ENCODE measurements at regions not wholly inside any gene's neighbourhood (a gene's known extent, or its start where the extent isn't known, plus 50 kb on each side); places are given as distances from the start of the nearest gene placed in this dataset.

DNA sequence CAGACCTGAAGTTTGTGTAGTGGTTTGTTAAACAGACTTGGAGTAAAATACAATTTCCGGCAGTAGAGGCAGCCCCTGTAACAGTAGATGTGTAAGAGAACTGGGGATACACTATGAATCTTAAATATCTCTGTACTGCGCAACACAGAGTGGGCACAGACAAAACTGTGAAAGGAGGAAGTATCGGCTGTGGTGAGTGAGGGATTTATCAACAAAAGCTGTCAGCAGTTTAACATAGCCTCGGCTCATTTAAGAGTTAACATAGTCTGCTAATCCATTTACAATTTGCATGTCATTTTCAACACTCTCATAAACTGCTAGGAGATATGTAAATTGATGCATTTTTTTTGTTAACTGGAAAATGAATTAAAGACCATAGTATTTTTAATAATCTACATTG lies 225.2 kb downstream of the ZWINT start:
- ATAC-seq (ENCODE audit: insufficient read depth, low read depth): no peak
- H3K27ac ChIP-seq (ENCODE audit: low read length): no peak overlapping the region
- no peaks in the 10 kb centered on the region for H3K27me3 ChIP-seq (ENCODE audit: insufficient read depth, low read length, poor library complexity)
- TF ChIP-seq, protein P1, sequence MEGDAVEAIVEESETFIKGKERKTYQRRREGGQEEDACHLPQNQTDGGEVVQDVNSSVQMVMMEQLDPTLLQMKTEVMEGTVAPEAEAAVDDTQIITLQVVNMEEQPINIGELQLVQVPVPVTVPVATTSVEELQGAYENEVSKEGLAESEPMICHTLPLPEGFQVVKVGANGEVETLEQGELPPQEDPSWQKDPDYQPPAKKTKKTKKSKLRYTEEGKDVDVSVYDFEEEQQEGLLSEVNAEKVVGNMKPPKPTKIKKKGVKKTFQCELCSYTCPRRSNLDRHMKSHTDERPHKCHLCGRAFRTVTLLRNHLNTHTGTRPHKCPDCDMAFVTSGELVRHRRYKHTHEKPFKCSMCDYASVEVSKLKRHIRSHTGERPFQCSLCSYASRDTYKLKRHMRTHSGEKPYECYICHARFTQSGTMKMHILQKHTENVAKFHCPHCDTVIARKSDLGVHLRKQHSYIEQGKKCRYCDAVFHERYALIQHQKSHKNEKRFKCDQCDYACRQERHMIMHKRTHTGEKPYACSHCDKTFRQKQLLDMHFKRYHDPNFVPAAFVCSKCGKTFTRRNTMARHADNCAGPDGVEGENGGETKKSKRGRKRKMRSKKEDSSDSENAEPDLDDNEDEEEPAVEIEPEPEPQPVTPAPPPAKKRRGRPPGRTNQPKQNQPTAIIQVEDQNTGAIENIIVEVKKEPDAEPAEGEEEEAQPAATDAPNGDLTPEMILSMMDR (IDR thresholded peaks at IDR 0.05; ENCODE audit: borderline replicate concordance, extremely low read depth, low read length, poor library complexity, severe bottlenecking): no peak
- TF ChIP-seq EZH2 (IDR thresholded peaks at IDR 0.05; ENCODE audit: borderline replicate concordance, low read depth, low read length, severe bottlenecking): no peak
- H3K4me3 ChIP-seq (ENCODE audit: low read depth in 1 of 2, low read length in 2 of 2): no peak overlapping the region
- DNase-seq: no peak
- no peak overlapping the region for H3K4me2 ChIP-seq (ENCODE audit: insufficient read depth, low read length)
- H3K36me3 ChIP-seq (ENCODE audit: insufficient read depth, low read length): no peaks in the 10 kb centered on the region
- H4K20me1 ChIP-seq (ENCODE audit: insufficient read depth, low read length): no peaks in the 10 kb centered on the region
- no peaks in the 10 kb centered on the region for H3K4me1 ChIP-seq (ENCODE audit: insufficient read depth, low read length)
- H3K79me2 ChIP-seq (ENCODE audit: insufficient read depth, low read length): no peaks in the 10 kb centered on the region
- H2AFZ ChIP-seq (ENCODE audit: low read depth, low read length): no peak overlapping the region
- no peaks in the 10 kb centered on the region for H3K9me3 ChIP-seq (ENCODE audit: insufficient read depth, low read length, severe bottlenecking)
- no peak overlapping the region for H3K9ac ChIP-seq (ENCODE audit: low read depth, low read length)

DNA sequence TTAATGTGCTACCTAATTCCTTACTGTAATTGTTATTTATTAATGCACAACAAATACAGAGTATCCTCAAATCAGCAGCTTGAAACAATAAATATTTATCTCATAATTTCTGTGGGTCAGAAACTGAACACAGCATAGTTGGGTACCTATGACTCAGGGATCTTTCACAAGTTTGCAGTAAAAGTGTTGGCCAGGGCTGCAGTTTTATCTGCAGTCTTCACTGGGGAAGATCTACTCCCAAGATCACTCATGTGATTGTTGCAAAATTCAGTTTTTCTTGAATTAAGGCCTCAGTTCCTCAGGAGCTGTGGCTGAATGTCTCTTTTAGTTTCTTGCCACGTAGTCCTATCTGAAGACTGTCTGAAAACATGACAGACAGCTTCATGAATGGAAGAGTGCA lies 237.8 kb downstream of the ZWINT start:
- Histone ChIP-seq H2AFZ (ENCODE audit: low read depth, low read length) (no peak overlapping the region), H3K27ac (ENCODE audit: low read length) (no peak overlapping the region), H3K79me2 (ENCODE audit: insufficient read depth, low read length) (no peaks in the 10 kb centered on the region), H3K9ac (ENCODE audit: low read depth, low read length) (no peak overlapping the region), H3K36me3 (ENCODE audit: insufficient read depth, low read length) (no peaks in the 10 kb centered on the region), H3K9me3 (ENCODE audit: insufficient read depth, low read length, severe bottlenecking) (no peaks in the 10 kb centered on the region), H3K4me3 (ENCODE audit: low read depth in 1 of 2, low read length in 2 of 2) (no peak overlapping the region), H4K20me1 (ENCODE audit: insufficient read depth, low read length) (no peaks in the 10 kb centered on the region), H3K27me3 (ENCODE audit: insufficient read depth, low read length, poor library complexity) (no peaks in the 10 kb centered on the region), H3K4me2 (ENCODE audit: insufficient read depth, low read length) (no peak overlapping the region), H3K4me1 (ENCODE audit: insufficient read depth, low read length) (no peaks in the 10 kb centered on the region)
- no peak for TF ChIP-seq EZH2 (IDR thresholded peaks at IDR 0.05; ENCODE audit: borderline replicate concordance, low read depth, low read length, severe bottlenecking)
- TF ChIP-seq, protein P1 (IDR thresholded peaks at IDR 0.05; ENCODE audit: borderline replicate concordance, extremely low read depth, low read length, poor library complexity, severe bottlenecking): no peak
- DNase-seq (no peak), ATAC-seq (ENCODE audit: insufficient read depth, low read depth) (no peak)

DNA sequence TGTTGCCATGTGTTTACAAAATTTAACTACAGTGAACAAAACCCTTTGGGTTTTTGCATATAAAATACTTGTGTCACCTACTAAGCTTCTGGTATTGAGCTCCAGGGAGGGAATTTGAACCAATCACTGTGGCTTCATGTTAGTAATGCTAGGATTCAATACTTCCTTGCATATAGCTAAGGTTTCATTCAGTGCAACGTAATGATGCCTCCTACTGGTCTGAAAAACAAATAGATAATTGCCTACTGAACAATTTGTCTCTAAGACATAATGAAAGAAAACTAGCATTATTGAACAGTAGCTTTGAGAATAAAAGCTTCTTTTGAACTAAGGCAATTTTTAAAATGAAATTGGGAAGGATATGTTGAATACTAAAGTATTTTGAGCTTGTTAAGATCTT lies 244.4 kb downstream of the ZWINT start:
- Histone ChIP-seq H3K4me2 (ENCODE audit: insufficient read depth, low read length) (no peak overlapping the region), H3K79me2 (ENCODE audit: insufficient read depth, low read length) (no peaks in the 10 kb centered on the region), H3K36me3 (ENCODE audit: insufficient read depth, low read length) (no peaks in the 10 kb centered on the region), H3K9me3 (ENCODE audit: insufficient read depth, low read length, severe bottlenecking) (no peaks in the 10 kb centered on the region), H3K4me3 (ENCODE audit: low read depth in 1 of 2, low read length in 2 of 2) (no peak overlapping the region), H3K9ac (ENCODE audit: low read depth, low read length) (no peak overlapping the region), H3K27me3 (ENCODE audit: insufficient read depth, low read length, poor library complexity) (no peaks in the 10 kb centered on the region), H3K4me1 (ENCODE audit: insufficient read depth, low read length) (no peaks in the 10 kb centered on the region), H3K27ac (ENCODE audit: low read length) (no peak overlapping the region), H2AFZ (ENCODE audit: low read depth, low read length) (no peak overlapping the region), H4K20me1 (ENCODE audit: insufficient read depth, low read length) (no peaks in the 10 kb centered on the region)
- ATAC-seq (ENCODE audit: insufficient read depth, low read depth): no peak
- TF ChIP-seq EZH2 (IDR thresholded peaks at IDR 0.05; ENCODE audit: borderline replicate concordance, low read depth, low read length, severe bottlenecking): no peak
- TF ChIP-seq, protein P1 (IDR thresholded peaks at IDR 0.05; ENCODE audit: borderline replicate concordance, extremely low read depth, low read length, poor library complexity, severe bottlenecking): no peak
- DNase-seq: no peak

DNA sequence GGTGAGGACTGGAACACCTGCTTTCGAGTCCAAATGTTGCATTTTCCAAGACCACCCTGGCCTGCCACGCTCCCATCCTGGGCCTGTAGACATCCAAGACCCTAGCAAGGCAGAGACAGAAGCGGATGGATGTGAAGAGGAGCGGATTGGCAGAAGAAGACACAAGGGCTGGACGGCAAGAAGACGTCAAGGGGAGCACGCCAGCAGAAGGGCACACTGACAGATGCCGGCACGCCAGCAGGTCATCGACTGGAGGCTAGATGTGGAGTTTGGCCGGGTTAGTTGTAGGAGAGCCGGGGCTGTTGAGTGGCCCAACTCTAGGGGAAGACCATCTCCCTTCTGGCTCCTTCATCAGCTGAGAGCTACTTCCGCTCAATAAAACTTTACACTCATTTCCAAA lies 251.6 kb downstream of the ZWINT start:
- DNase-seq (no peak), ATAC-seq (ENCODE audit: insufficient read depth, low read depth) (no peak)
- no peak overlapping the region for H3K4me3 ChIP-seq (ENCODE audit: low read depth in 1 of 2, low read length in 2 of 2)
- no peaks in the 10 kb centered on the region for H4K20me1 ChIP-seq (ENCODE audit: insufficient read depth, low read length)
- no peaks in the 10 kb centered on the region for H3K79me2 ChIP-seq (ENCODE audit: insufficient read depth, low read length)
- no peak overlapping the region for H3K4me2 ChIP-seq (ENCODE audit: insufficient read depth, low read length)
- H3K36me3 ChIP-seq (ENCODE audit: insufficient read depth, low read length): no peaks in the 10 kb centered on the region
- no peak overlapping the region for H2AFZ ChIP-seq (ENCODE audit: low read depth, low read length)
- H3K4me1 ChIP-seq (ENCODE audit: insufficient read depth, low read length): no peaks in the 10 kb centered on the region
- no peak overlapping the region for H3K27ac ChIP-seq (ENCODE audit: low read length)
- no peak overlapping the region for H3K9ac ChIP-seq (ENCODE audit: low read depth, low read length)
- TF ChIP-seq, protein P1 (IDR thresholded peaks at IDR 0.05; ENCODE audit: borderline replicate concordance, extremely low read depth, low read length, poor library complexity, severe bottlenecking): no peak
- no peak for TF ChIP-seq EZH2 (IDR thresholded peaks at IDR 0.05; ENCODE audit: borderline replicate concordance, low read depth, low read length, severe bottlenecking)
- no peaks in the 10 kb centered on the region for H3K9me3 ChIP-seq (ENCODE audit: insufficient read depth, low read length, severe bottlenecking)
- H3K27me3 ChIP-seq (ENCODE audit: insufficient read depth, low read length, poor library complexity): no peaks in the 10 kb centered on the region

All from DND-41 (cell line).